Thoracic aorta (tissue), 2 donors: ENCODE measurements at regions not wholly inside any gene's neighbourhood (a gene's known extent, or its start where the extent isn't known, plus 50 kb on each side); places are given as distances from the start of the nearest gene placed in this dataset.

ENCODE experiments used
- ATAC-seq: fragments of 150-250 bp; one replicate; pipeline ENCODE4 v1.8.0; 2017; ENCODE audit warnings: low read depth; ENCODE audit not compliant: insufficient number of reproducible peaks, low FRiP score
- DNase-seq: peaks from one replicate; pipeline ENCODE4 v3.0.0-alpha.2; 2020; ENCODE audit warnings: low spot score
- H3K27ac ChIP-seq, 2 donors: fragments of 200-600 bp; sonication (generic); 1 replicate in 1 of 2; 2 replicates in 1 of 2; pipeline ENCODE4 v1.5.1; 2016; ENCODE audit warnings: mild to moderate bottlenecking in 2 of 2, moderate library complexity in 2 of 2
- H3K27me3 ChIP-seq: fragments of 200-600 bp; sonication (generic); replicated peaks from 2 replicates; pipeline ENCODE4 v1.6.0; 2016; ENCODE audit warnings: mild to moderate bottlenecking; ENCODE audit not compliant: insufficient read depth
- H3K36me3 ChIP-seq: fragments of 200-600 bp; sonication (generic); one replicate; pipeline ENCODE4 v1.5.1; 2016
- H3K4me1 ChIP-seq, 2 donors: fragments of 200-600 bp; sonication (generic); 1 replicate in 1 of 2; 2 replicates in 1 of 2; pipeline versions ENCODE4 v1.5.1 to v1.6.0; 2016; ENCODE audit warnings: low read depth in 2 of 2, mild to moderate bottlenecking in 1 of 2; ENCODE audit not compliant: control insufficient read depth in 1 of 2
- H3K4me3 ChIP-seq: fragments of 200-600 bp; sonication (generic); 2 replicates; pipeline ENCODE4 v1.5.1; 2016; ENCODE audit warnings: mild to moderate bottlenecking
- H3K9me3 ChIP-seq: fragments of 200-600 bp; sonication (generic); 2 replicates; pipeline ENCODE4 v1.5.1; 2016
- TF ChIP-seq, protein P1 (sequence below): fragments of 200-600 bp; sonication (generic); IDR thresholded peaks from one replicate; pipeline ENCODE4 v1.5.1; 2019; ENCODE audit warnings: antibody characterized with exemption

- ATAC-seq, result no peak
- Histone ChIP-seq H3K9me3 (no peaks in the 10 kb centered on the region), H3K27ac (no peak overlapping the region), H3K4me3 (no peak overlapping the region), H3K36me3 (no peaks in the 10 kb centered on the region), H3K4me1 (no peaks in the 10 kb centered on the region), H3K27me3 (no peaks in the 10 kb centered on the region)
- TF ChIP-seq, protein P1, sequence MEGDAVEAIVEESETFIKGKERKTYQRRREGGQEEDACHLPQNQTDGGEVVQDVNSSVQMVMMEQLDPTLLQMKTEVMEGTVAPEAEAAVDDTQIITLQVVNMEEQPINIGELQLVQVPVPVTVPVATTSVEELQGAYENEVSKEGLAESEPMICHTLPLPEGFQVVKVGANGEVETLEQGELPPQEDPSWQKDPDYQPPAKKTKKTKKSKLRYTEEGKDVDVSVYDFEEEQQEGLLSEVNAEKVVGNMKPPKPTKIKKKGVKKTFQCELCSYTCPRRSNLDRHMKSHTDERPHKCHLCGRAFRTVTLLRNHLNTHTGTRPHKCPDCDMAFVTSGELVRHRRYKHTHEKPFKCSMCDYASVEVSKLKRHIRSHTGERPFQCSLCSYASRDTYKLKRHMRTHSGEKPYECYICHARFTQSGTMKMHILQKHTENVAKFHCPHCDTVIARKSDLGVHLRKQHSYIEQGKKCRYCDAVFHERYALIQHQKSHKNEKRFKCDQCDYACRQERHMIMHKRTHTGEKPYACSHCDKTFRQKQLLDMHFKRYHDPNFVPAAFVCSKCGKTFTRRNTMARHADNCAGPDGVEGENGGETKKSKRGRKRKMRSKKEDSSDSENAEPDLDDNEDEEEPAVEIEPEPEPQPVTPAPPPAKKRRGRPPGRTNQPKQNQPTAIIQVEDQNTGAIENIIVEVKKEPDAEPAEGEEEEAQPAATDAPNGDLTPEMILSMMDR, result no peak
- DNase-seq, result no peak
Observed at GRCh38 chr5:164179406-164179805, 674.0 kb downstream of the MAT2B start.

DNA sequence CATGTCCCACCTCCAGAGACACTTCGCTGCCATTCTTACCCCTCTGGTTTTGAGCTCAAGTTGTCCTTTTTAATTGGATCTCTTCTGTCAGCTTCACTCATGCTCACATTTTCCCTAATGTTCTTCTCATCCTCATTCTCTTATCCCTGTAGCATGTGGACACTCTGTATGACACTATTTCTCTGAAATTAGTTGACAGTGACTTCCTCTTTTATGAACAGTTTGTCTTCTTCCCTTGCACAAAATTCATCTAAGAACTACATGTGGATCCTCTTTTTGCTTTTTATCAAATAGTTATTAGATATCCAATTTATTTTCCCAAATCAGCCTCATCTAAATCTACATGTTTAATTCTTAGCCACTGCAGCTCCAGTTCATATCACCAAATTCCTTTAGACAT lies 676.2 kb downstream of the MAT2B start:
- no peaks in the 10 kb centered on the region for H3K9me3 ChIP-seq
- DNase-seq (no peak), ATAC-seq (no peak)
- H3K4me3 ChIP-seq, result no peak overlapping the region
- no peaks in the 10 kb centered on the region for H3K36me3 ChIP-seq
- H3K27ac ChIP-seq, result no peak overlapping the region
- no peaks in the 10 kb centered on the region for H3K4me1 ChIP-seq
- no peaks in the 10 kb centered on the region for H3K27me3 ChIP-seq
- TF ChIP-seq, protein P1, result no peak

DNA sequence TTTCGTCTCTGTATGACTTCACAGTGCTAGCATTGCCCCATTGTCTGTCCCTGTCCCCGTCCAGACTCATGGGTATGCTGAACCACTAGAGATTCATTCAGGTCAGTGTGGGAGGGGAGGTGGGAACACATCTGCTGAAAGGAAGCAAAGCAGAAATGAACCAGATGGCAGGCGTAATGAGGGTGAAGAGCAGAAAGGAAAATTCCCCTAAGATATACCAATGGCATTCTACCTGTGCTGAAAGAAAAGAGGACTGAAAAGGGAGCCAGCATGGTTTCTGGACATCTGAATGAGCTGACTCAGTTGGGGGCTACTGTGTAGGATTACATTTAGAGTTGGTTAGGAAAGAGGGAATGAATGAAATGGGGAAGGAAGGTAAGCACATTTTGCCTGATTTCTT lies 678.7 kb downstream of the MAT2B start:
- H3K9me3 ChIP-seq, result no peaks in the 10 kb centered on the region
- TF ChIP-seq, protein P1, result no peak
- H3K4me1 ChIP-seq, result no peaks in the 10 kb centered on the region
- H3K4me3 ChIP-seq, result no peak overlapping the region
- DNase-seq (no peak), ATAC-seq (no peak)
- no peak overlapping the region for H3K27ac ChIP-seq
- no peaks in the 10 kb centered on the region for H3K27me3 ChIP-seq
- no peaks in the 10 kb centered on the region for H3K36me3 ChIP-seq

GRCh38 chr5:164185000-164185399 lies 679.6 kb downstream of the MAT2B start:
- no peak overlapping the region for H3K4me3 ChIP-seq
- TF ChIP-seq, protein P1, result no peak
- no peaks in the 10 kb centered on the region for H3K4me1 ChIP-seq
- no peaks in the 10 kb centered on the region for H3K9me3 ChIP-seq
- H3K27ac ChIP-seq, result no peak overlapping the region
- no peaks in the 10 kb centered on the region for H3K36me3 ChIP-seq
- DNase-seq (no peak), ATAC-seq (no peak)
- no peaks in the 10 kb centered on the region for H3K27me3 ChIP-seq

DNA sequence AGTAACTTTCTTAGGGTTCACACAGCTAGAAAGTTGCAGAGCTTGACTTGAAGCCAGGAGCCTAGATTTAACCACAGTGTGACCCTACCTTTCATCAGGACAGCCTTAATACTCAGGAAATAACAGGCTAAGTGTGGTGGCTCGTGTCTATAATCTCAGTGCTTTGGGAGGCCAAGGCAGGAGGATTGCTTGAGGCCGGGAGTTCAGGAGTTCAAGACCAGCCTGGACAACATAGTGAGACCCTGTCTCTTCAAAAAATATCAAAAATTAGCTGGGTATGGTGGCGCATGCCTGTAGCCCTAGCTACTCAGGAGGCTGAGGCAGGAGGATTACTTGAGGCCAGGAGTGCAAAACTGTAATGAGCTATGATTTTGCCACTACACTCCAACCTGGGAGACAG lies 681.1 kb downstream of the MAT2B start:
- TF ChIP-seq, protein P1, result no peak
- DNase-seq, result no peak

More for the DNA sequence above, 681.1 kb downstream of the MAT2B start:
- Histone ChIP-seq H3K4me3 (no peak overlapping the region), H3K27me3 (no peaks in the 10 kb centered on the region), H3K9me3 (no peaks in the 10 kb centered on the region), H3K4me1 (no peaks in the 10 kb centered on the region), H3K27ac (no peak overlapping the region), H3K36me3 (no peaks in the 10 kb centered on the region)
- no peak for ATAC-seq
